Esophagus (tissue), 2 donors: ENCODE measurements at regions not wholly inside any gene's neighbourhood (a gene's known extent, or its start where the extent isn't known, plus 50 kb on each side); places are given as distances from the start of the nearest gene placed in this dataset.

Experiments used
- H3K27ac ChIP-seq, 2 donors: one replicate each; pipeline ENCODE4 v1.5.1; 2013; ENCODE audit warnings: low read depth in 2 of 2, mild to moderate bottlenecking in 2 of 2, inconsistent platforms in 1 of 2, low read length in 1 of 2, moderate library complexity in 1 of 2
- H3K27me3 ChIP-seq, 2 donors: one replicate each; pipeline ENCODE4 v1.6.1; 2013; ENCODE audit warnings: low read length in 2 of 2, control low read depth in 1 of 2, mild to moderate bottlenecking in 1 of 2; ENCODE audit not compliant: insufficient read depth in 2 of 2, control insufficient read depth in 1 of 2
- H3K36me3 ChIP-seq, 2 donors: one replicate each; pipeline ENCODE4 v1.6.1; 2013; ENCODE audit warnings: low read length in 1 of 2; ENCODE audit not compliant: control insufficient read depth in 2 of 2, insufficient read depth in 2 of 2
- H3K4me1 ChIP-seq, 2 donors: one replicate each; pipeline ENCODE4 v1.6.1; 2013; ENCODE audit warnings: low read length in 1 of 2; ENCODE audit not compliant: control insufficient read depth in 2 of 2, insufficient read depth in 2 of 2
- H3K4me3 ChIP-seq, 2 donors: one replicate each; pipeline ENCODE4 v1.5.1; 2013; ENCODE audit warnings: low read length in 2 of 2, mild to moderate bottlenecking in 2 of 2, low read depth in 1 of 2, moderate library complexity in 1 of 2
- H3K9me3 ChIP-seq, 2 donors: one replicate each; pipeline ENCODE4 v1.6.1; 2013; ENCODE audit warnings: mild to moderate bottlenecking in 2 of 2, low read depth in 1 of 2, low read length in 1 of 2, moderate library complexity in 1 of 2; ENCODE audit not compliant: control insufficient read depth in 2 of 2, insufficient read depth in 1 of 2
- WGBS, 2 donors: extraction: QIAGEN DNeasy Blood & Tissue Kit; methylation state at CpG; one replicate each; pipeline ENCODE4 v1.1.7; 2013; 5-methylcytosine and 5-hydroxymethylcytosine counted together
- donor health status: healthy with polysubstance abuse.
- donor health status: Bipolar disorder and iron deficiency.

- H3K4me3 ChIP-seq, result no peak overlapping the region
- no peak overlapping the region for H3K27ac ChIP-seq
- H3K9me3 ChIP-seq, result no peaks in the 10 kb centered on the region
- H3K4me1 ChIP-seq, result peaks cover 0 to 2% of the 10 kb centered on the region in 2 donors
- H3K36me3 ChIP-seq, result no peaks in the 10 kb centered on the region
- 61 to 63% methylated on average over 4 of the region's 4 CpGs for WGBS, 2 donors
- no peaks in the 10 kb centered on the region for H3K27me3 ChIP-seq
Measured at GRCh38 chr1:91575909-91576519, 75.4 kb downstream of the CDC7 start.

- 82 to 85% methylated on average over 5 of the region's 5 CpGs for WGBS, 2 donors
- H3K27me3 ChIP-seq, result no peaks in the 10 kb centered on the region
- no peaks in the 10 kb centered on the region for H3K9me3 ChIP-seq
- peak overlapping the region in 1 of 2 donors; percentile 4 for H3K27ac ChIP-seq
- no peaks in the 10 kb centered on the region for H3K4me1 ChIP-seq
- H3K4me3 ChIP-seq, result no peak overlapping the region
- H3K36me3 ChIP-seq, result no peaks in the 10 kb centered on the region
Measured at GRCh38 chr1:91578320-91579109, 77.9 kb downstream of the CDC7 start.

- H3K27ac ChIP-seq, result no peak overlapping the region
- H3K27me3 ChIP-seq, result no peaks in the 10 kb centered on the region
- 79 to 81% methylated on average over 5 of the region's 5 CpGs for WGBS, 2 donors
- no peaks in the 10 kb centered on the region for H3K4me1 ChIP-seq
- no peak overlapping the region for H3K4me3 ChIP-seq
- H3K36me3 ChIP-seq, result no peaks in the 10 kb centered on the region
- no peaks in the 10 kb centered on the region for H3K9me3 ChIP-seq
Measured at GRCh38 chr1:91579658-91580228, 79.1 kb downstream of the CDC7 start.

GRCh38 chr1:91582431-91582921 is 81.8 kb downstream of the CDC7 start:
- H3K9me3 ChIP-seq, result no peaks in the 10 kb centered on the region
- H3K27me3 ChIP-seq, result no peaks in the 10 kb centered on the region
- no peaks in the 10 kb centered on the region for H3K4me1 ChIP-seq
- H3K27ac ChIP-seq, result peak overlapping the region; percentile 66 to 72
- H3K36me3 ChIP-seq, result no peaks in the 10 kb centered on the region
- no peak overlapping the region for H3K4me3 ChIP-seq
- 58 to 59% methylated on average over 4 of the region's 4 CpGs for WGBS, 2 donors

GRCh38 chr1:91583326-91583755 is 82.7 kb downstream of the CDC7 start:
- Histone ChIP-seq H3K4me3 (no peak overlapping the region), H3K27ac (peak overlapping the region in 1 of 2 donors; percentile 44), H3K4me1 (no peaks in the 10 kb centered on the region), H3K27me3 (no peaks in the 10 kb centered on the region), H3K36me3 (no peaks in the 10 kb centered on the region), H3K9me3 (no peaks in the 10 kb centered on the region)
- 48 to 53% methylated on average over 7 of the region's 7 CpGs for WGBS, 2 donors

- no peaks in the 10 kb centered on the region for H3K4me1 ChIP-seq
- H3K27me3 ChIP-seq, result no peaks in the 10 kb centered on the region
- H3K27ac ChIP-seq, result no peak overlapping the region
- WGBS, 2 donors, result 88 to 91% methylated on average over 4 of the region's 4 CpGs
- no peaks in the 10 kb centered on the region for H3K9me3 ChIP-seq
- no peaks in the 10 kb centered on the region for H3K36me3 ChIP-seq
- H3K4me3 ChIP-seq, result no peak overlapping the region
Measured at GRCh38 chr1:91584309-91584708, 83.7 kb downstream of the CDC7 start.

GRCh38 chr1:91584878-91585277 is 84.2 kb downstream of the CDC7 start:
- no peak overlapping the region for H3K27ac ChIP-seq
- no peaks in the 10 kb centered on the region for H3K4me1 ChIP-seq
- no peaks in the 10 kb centered on the region for H3K9me3 ChIP-seq
- H3K4me3 ChIP-seq, result no peak overlapping the region
- WGBS, 2 donors, result 36 to 43% methylated on average over 4 of the region's 4 CpGs
- no peaks in the 10 kb centered on the region for H3K36me3 ChIP-seq
- no peaks in the 10 kb centered on the region for H3K27me3 ChIP-seq

- H3K9me3 ChIP-seq, result no peaks in the 10 kb centered on the region
- WGBS, 2 donors, result 80 to 92% methylated on average over 5 of the region's 5 CpGs
- H3K4me3 ChIP-seq, result no peak overlapping the region
- no peaks in the 10 kb centered on the region for H3K4me1 ChIP-seq
- H3K27me3 ChIP-seq, result no peaks in the 10 kb centered on the region
- no peaks in the 10 kb centered on the region for H3K36me3 ChIP-seq
- H3K27ac ChIP-seq, result peak overlapping the region in 1 of 2 donors; percentile 4
Measured at GRCh38 chr1:91585502-91585901, 84.9 kb downstream of the CDC7 start.

- Histone ChIP-seq H3K27ac (no peak overlapping the region), H3K4me1 (no peaks in the 10 kb centered on the region), H3K9me3 (no peaks in the 10 kb centered on the region), H3K4me3 (no peak overlapping the region), H3K36me3 (no peaks in the 10 kb centered on the region), H3K27me3 (no peaks in the 10 kb centered on the region)
- WGBS, 2 donors, result 70 to 87% methylated on average over 7 of the region's 7 CpGs
Measured at GRCh38 chr1:91585982-91586381, 85.3 kb downstream of the CDC7 start.
